AG04449 (cell line): ENCODE measurements at regions not wholly inside any gene's neighbourhood (a gene's known extent, or its start where the extent isn't known, plus 50 kb on each side); places are given as distances from the start of the nearest gene placed in this dataset.
"Not testable (repeated sequence)": the region's sequence is repeated elsewhere in the genome, so short reads cannot be mapped to it uniquely, and the experiment has no call there.

Experiments used
- CTCF ChIA-PET: fragments of 350-600 bp; formaldehyde crosslinking; extraction: SDS; loops from one replicate; lab custom pipeline; 2021; ENCODE audit warnings: antibody characterized with exemption; lab: Yijun Ruan, JAX
- POLR2A ChIA-PET: fragments of 400-600, 350-600 bp; formaldehyde crosslinking; extraction: SDS; loops from one replicate; lab custom pipeline; 2020; ENCODE audit warnings: antibody characterized with exemption, inconsistent platforms; lab: Yijun Ruan, JAX
- DNase-seq: peaks from one replicate; pipeline ENCODE4 v3.0.0-alpha.2; 2010; ENCODE audit warnings: low read depth, low spot score
- H3K4me3 ChIP-seq: 2 replicates; pipeline ENCODE4 v1.5.1; 2011; ENCODE audit warnings: low read depth, mild to moderate bottlenecking, control low read depth, low read length
- CTCF ChIP-seq: IDR thresholded peaks from one replicate; pipeline ENCODE4 v1.5.1; 2011; ENCODE audit warnings: mild to moderate bottlenecking, moderate library complexity, low read length, control low read depth, inconsistent platforms; ENCODE audit not compliant: insufficient read depth; ENCODE audit errors: missing control alignments

- CTCF ChIA-PET, POLR2A ChIA-PET, H3K4me3 ChIP-seq, DNase-seq: not testable (repeated sequence)
Measured at GRCh38 chrX:119296973-119297372, 60.9 kb downstream of the PGRMC1 start.

- CTCF ChIA-PET, POLR2A ChIA-PET, H3K4me3 ChIP-seq, DNase-seq: not testable (repeated sequence)
Measured at GRCh38 chrX:119299812-119300211, 63.7 kb downstream of the PGRMC1 start.

GRCh38 chrX:119303137-119303536 is 67.1 kb downstream of the PGRMC1 start:
- POLR2A ChIA-PET, result no interaction called here
- no peak overlapping the region for H3K4me3 ChIP-seq
- no peak for DNase-seq
- TF ChIP-seq CTCF, result no peak
- CTCF ChIA-PET, result no interaction called here

GRCh38 chrX:119325456-119325855 is 73.7 kb upstream of the SLC25A43 start:
- no peak for TF ChIP-seq CTCF
- no peak overlapping the region for H3K4me3 ChIP-seq
- ChIA-PET POLR2A (no interaction called here), CTCF (no interaction called here)
- DNase-seq, result no peak

- DNase-seq, POLR2A ChIA-PET, H3K4me3 ChIP-seq, CTCF ChIA-PET: not testable (repeated sequence)
Measured at GRCh38 chrX:119331873-119332272, 67.3 kb upstream of the SLC25A43 start.

GRCh38 chrX:119332855-119333720 is 66.0 kb upstream of the SLC25A43 start:
- H3K4me3 ChIP-seq, DNase-seq, CTCF ChIA-PET, POLR2A ChIA-PET: not testable (repeated sequence)

GRCh38 chrX:119333721-119334032 is 65.5 kb upstream of the SLC25A43 start:
- DNase-seq, POLR2A ChIA-PET, CTCF ChIA-PET, H3K4me3 ChIP-seq: not testable (repeated sequence)

- POLR2A ChIA-PET, H3K4me3 ChIP-seq, DNase-seq, CTCF ChIA-PET: not testable (repeated sequence)
Measured at GRCh38 chrX:119334468-119335050, 64.6 kb upstream of the SLC25A43 start.

- ChIA-PET CTCF (no interaction called here), POLR2A (interaction anchor here (0.5 kb wide), 1 partner anchor 31 kb away, joined by 4 read pairs; no protein-coding TSS in a partner anchor)
- no peak for TF ChIP-seq CTCF
- H3K4me3 ChIP-seq, result no peak overlapping the region
- DNase-seq, result no peak
Measured at GRCh38 chrX:119337201-119337600, 61.9 kb upstream of the SLC25A43 start.
